Upper lobe of left lung (tissue), 4 donors: ENCODE measurements at regions not wholly inside any gene's neighbourhood (a gene's known extent, or its start where the extent isn't known, plus 50 kb on each side); places are given as distances from the start of the nearest gene placed in this dataset.

Experiments used
- POLR2AphosphoS5 ChIP-seq, 2 donors: sonication (generic); formaldehyde crosslinking; IDR thresholded peaks; one replicate each; pipeline ENCODE4 v1.5.1; 2017; ENCODE audit warnings: antibody characterized with exemption in 2 of 2
- TF ChIP-seq, protein P1 (sequence below), 6 experiments: fragments of 450-650 bp in 4 of 6; fragments of 200-600 bp in 2 of 6; sonication (generic) in 2 of 6; IDR thresholded peaks; one replicate each; pipeline ENCODE4 v1.5.1; 2016 to 2019; ENCODE audit warnings: antibody characterized with exemption in 6 of 6

- TF ChIP-seq, protein P1, sequence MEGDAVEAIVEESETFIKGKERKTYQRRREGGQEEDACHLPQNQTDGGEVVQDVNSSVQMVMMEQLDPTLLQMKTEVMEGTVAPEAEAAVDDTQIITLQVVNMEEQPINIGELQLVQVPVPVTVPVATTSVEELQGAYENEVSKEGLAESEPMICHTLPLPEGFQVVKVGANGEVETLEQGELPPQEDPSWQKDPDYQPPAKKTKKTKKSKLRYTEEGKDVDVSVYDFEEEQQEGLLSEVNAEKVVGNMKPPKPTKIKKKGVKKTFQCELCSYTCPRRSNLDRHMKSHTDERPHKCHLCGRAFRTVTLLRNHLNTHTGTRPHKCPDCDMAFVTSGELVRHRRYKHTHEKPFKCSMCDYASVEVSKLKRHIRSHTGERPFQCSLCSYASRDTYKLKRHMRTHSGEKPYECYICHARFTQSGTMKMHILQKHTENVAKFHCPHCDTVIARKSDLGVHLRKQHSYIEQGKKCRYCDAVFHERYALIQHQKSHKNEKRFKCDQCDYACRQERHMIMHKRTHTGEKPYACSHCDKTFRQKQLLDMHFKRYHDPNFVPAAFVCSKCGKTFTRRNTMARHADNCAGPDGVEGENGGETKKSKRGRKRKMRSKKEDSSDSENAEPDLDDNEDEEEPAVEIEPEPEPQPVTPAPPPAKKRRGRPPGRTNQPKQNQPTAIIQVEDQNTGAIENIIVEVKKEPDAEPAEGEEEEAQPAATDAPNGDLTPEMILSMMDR (IDR thresholded peaks at IDR 0.05) = no peak
- TF ChIP-seq POLR2AphosphoS5 (IDR thresholded peaks at IDR 0.05) = no peak
Measured at GRCh38 chrX:38900719-38901118, 99.5 kb downstream of the MID1IP1 start.
